GM19035 (cell line): ENCODE measurements at regions not wholly inside any gene's neighbourhood (a gene's known extent, or its start where the extent isn't known, plus 50 kb on each side); places are given as distances from the start of the nearest gene placed in this dataset.
"Not testable (repeated sequence)": the region's sequence is repeated elsewhere in the genome, so short reads cannot be mapped to it uniquely, and the experiment has no call there.

Source experiments
- ATAC-seq: cut with Tn5 transposase; IDR thresholded peaks from one replicate; pipeline ENCODE4 v1.9.1; 2021; ENCODE audit not compliant: unreplicated experiment

- no peak for ATAC-seq
These were observed 536.9 kb downstream of the RAPGEF2 start for GRCh38 chr4:159639671-159640323.

GRCh38 chr4:159649237-159649636 lies 546.4 kb downstream of the RAPGEF2 start:
- no peak for ATAC-seq

- no peak for ATAC-seq
These were observed 550.0 kb downstream of the RAPGEF2 start for GRCh38 chr4:159652871-159653270.

- no peak for ATAC-seq
These were observed 552.7 kb downstream of the RAPGEF2 start for GRCh38 chr4:159655547-159655946.

GRCh38 chr4:159669094-159669493 lies 566.2 kb downstream of the RAPGEF2 start:
- ATAC-seq = no peak

- no peak for ATAC-seq
These were observed 570.3 kb downstream of the RAPGEF2 start for GRCh38 chr4:159673221-159673620.

GRCh38 chr4:159674241-159674640 lies 571.4 kb downstream of the RAPGEF2 start:
- no peak for ATAC-seq

GRCh38 chr4:159677521-159677920 lies 574.6 kb downstream of the RAPGEF2 start:
- no peak for ATAC-seq

- ATAC-seq = no peak
These were observed 580.1 kb downstream of the RAPGEF2 start for GRCh38 chr4:159682996-159683395.

GRCh38 chr4:159684061-159684460 lies 581.2 kb downstream of the RAPGEF2 start:
- ATAC-seq = no peak

- ATAC-seq = no peak
These were observed 582.6 kb downstream of the RAPGEF2 start for GRCh38 chr4:159685340-159686092.

GRCh38 chr4:159689526-159689925 lies 586.6 kb downstream of the RAPGEF2 start:
- ATAC-seq = no peak

- no peak for ATAC-seq
These were observed 594.7 kb downstream of the RAPGEF2 start for GRCh38 chr4:159697322-159698283.

- ATAC-seq = no peak
These were observed 595.5 kb downstream of the RAPGEF2 start for GRCh38 chr4:159698336-159698735.

GRCh38 chr4:159702200-159702599 lies 599.3 kb downstream of the RAPGEF2 start:
- ATAC-seq = no peak

- no peak for ATAC-seq
These were observed 602.5 kb downstream of the RAPGEF2 start for GRCh38 chr4:159705334-159705733.

- no peak for ATAC-seq
These were observed 603.8 kb downstream of the RAPGEF2 start for GRCh38 chr4:159706704-159707103.

GRCh38 chr4:159715180-159715579 lies 612.3 kb downstream of the RAPGEF2 start:
- ATAC-seq = not testable (repeated sequence)

GRCh38 chr4:159719531-159719930 lies 616.7 kb downstream of the RAPGEF2 start:
- ATAC-seq = no peak

GRCh38 chr4:159722052-159722451 lies 619.2 kb downstream of the RAPGEF2 start:
- ATAC-seq = no peak

- no peak for ATAC-seq
These were observed 620.0 kb downstream of the RAPGEF2 start for GRCh38 chr4:159722918-159723317.
